ENCODE measurements at regions not wholly inside any gene's neighbourhood (a gene's known extent, or its start where the extent isn't known, plus 50 kb on each side); places are given as distances from the start of the nearest gene placed in this dataset.
"Not testable (repeated sequence)": the region's sequence is repeated elsewhere in the genome, so short reads cannot be mapped to it uniquely, and the experiment has no call there.

DNA sequence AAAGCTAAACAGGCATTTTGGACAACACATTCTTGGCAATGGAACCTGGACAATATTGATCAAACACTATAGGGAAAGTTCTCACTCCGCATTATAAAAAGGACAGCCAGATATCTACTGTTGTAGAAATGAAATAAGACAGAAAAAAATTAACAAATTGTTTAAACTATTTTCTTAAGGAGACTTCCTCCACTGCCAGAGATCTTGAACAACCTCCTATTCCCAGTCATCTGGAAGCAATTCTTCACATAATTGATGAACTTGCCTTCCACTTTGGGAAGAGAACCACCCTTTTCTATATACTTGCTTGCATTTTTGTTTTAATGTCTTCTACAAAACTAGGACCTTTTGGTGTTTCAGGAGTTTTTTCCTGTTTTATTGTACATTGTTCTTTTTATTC is 216.1 kb downstream of the CASP12 start:
- Histone ChIP-seq H3K4me3 (no peak overlapping the region), H3K4me1 (no peaks in the 10 kb centered on the region), H3K27me3 (no peaks in the 10 kb centered on the region), H3K9me3 (no peaks in the 10 kb centered on the region), H3K27ac (no peak overlapping the region), H3K36me3 (no peaks in the 10 kb centered on the region)
- ATAC-seq (ENCODE audit: low FRiP score in 2 of 2) (no peak), DNase-seq (no peak)
- TF ChIP-seq POLR2A (IDR thresholded peaks at IDR 0.05) (no peak), POLR2AphosphoS5 (IDR thresholded peaks at IDR 0.05) (no peak), EP300 (IDR thresholded peaks at IDR 0.05) (no peak)
- TF ChIP-seq, protein P1, sequence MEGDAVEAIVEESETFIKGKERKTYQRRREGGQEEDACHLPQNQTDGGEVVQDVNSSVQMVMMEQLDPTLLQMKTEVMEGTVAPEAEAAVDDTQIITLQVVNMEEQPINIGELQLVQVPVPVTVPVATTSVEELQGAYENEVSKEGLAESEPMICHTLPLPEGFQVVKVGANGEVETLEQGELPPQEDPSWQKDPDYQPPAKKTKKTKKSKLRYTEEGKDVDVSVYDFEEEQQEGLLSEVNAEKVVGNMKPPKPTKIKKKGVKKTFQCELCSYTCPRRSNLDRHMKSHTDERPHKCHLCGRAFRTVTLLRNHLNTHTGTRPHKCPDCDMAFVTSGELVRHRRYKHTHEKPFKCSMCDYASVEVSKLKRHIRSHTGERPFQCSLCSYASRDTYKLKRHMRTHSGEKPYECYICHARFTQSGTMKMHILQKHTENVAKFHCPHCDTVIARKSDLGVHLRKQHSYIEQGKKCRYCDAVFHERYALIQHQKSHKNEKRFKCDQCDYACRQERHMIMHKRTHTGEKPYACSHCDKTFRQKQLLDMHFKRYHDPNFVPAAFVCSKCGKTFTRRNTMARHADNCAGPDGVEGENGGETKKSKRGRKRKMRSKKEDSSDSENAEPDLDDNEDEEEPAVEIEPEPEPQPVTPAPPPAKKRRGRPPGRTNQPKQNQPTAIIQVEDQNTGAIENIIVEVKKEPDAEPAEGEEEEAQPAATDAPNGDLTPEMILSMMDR (IDR thresholded peaks at IDR 0.05) = no peak
- 92 to 95% methylated on average over 1 of the region's 1 CpG for WGBS, 2 donors

DNA sequence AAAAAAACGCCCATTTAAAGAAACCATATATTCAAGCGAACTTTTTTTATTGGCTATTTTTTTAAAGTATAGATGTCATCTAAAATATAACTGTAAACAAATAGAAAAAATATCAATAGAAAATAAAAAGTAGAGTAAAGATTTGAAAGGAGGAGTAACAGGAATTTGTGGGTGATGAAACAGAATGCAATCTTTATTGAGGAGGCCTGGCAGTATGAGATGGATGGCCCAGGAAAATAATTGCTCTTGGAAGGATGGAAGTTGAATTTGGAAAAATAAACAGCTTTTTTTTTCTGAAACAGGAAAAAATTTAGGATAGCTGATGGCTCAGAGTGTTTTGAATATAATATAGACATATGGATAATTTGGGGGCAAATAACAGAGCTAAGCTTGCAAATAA is 219.0 kb downstream of the CASP12 start:
- Histone ChIP-seq H3K4me3 (no peak overlapping the region), H3K9me3 (no peaks in the 10 kb centered on the region), H3K27ac (no peak overlapping the region), H3K36me3 (no peaks in the 10 kb centered on the region), H3K4me1 (no peaks in the 10 kb centered on the region), H3K27me3 (no peaks in the 10 kb centered on the region)
- DNase-seq (no peak), ATAC-seq (ENCODE audit: low FRiP score in 2 of 2) (no peak)
- WGBS, 2 donors = 91 to 96% methylated on average over 2 of the region's 2 CpGs
- TF ChIP-seq, protein P1 (IDR thresholded peaks at IDR 0.05) = no peak
- TF ChIP-seq EP300 (IDR thresholded peaks at IDR 0.05) = no peak
- no peak for TF ChIP-seq POLR2AphosphoS5 (IDR thresholded peaks at IDR 0.05)
- no peak for TF ChIP-seq POLR2A (IDR thresholded peaks at IDR 0.05)

DNA sequence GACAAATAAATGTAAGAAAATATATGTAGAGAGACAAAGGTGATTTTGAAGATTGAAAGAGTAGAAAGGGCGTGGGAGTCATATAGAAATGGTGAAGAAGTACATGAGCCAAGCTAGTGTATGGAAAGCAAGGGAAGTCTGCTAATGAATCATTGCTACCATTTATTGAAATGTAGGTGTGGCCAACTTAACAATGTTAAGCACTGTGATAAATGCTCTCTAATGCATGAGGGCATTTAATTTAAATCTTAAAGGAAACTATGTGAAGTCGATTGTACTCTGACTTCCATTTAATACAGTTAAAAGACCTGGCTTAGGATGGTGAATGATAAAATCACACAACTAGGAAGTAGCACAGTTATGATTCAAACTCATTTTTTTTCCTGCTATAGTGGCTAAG is 219.9 kb downstream of the CASP12 start:
- ATAC-seq (ENCODE audit: low FRiP score in 2 of 2) (no peak), DNase-seq (no peak)
- 71 to 82% methylated on average over 2 of the region's 2 CpGs for WGBS, 2 donors
- H3K36me3 ChIP-seq = no peaks in the 10 kb centered on the region
- H3K27me3 ChIP-seq = no peaks in the 10 kb centered on the region
- no peaks in the 10 kb centered on the region for H3K4me1 ChIP-seq
- H3K9me3 ChIP-seq = no peaks in the 10 kb centered on the region
- no peak overlapping the region for H3K27ac ChIP-seq
- TF ChIP-seq EP300 (IDR thresholded peaks at IDR 0.05) (no peak), POLR2AphosphoS5 (IDR thresholded peaks at IDR 0.05) (no peak), POLR2A (IDR thresholded peaks at IDR 0.05) (no peak)
- TF ChIP-seq, protein P1 (IDR thresholded peaks at IDR 0.05) = no peak
- no peak overlapping the region for H3K4me3 ChIP-seq

- DNase-seq; H3K27me3 ChIP-seq; ATAC-seq (ENCODE audit: low FRiP score in 2 of 2); H3K27ac ChIP-seq; H3K9me3 ChIP-seq; H3K36me3 ChIP-seq; H3K4me1 ChIP-seq; H3K4me3 ChIP-seq: not testable (repeated sequence)
- 88 to 95% methylated on average over 1 of the region's 3 CpGs for WGBS, 2 donors
Measured at GRCh38 chr11:104677069-104677468, 221.2 kb downstream of the CASP12 start.

DNA sequence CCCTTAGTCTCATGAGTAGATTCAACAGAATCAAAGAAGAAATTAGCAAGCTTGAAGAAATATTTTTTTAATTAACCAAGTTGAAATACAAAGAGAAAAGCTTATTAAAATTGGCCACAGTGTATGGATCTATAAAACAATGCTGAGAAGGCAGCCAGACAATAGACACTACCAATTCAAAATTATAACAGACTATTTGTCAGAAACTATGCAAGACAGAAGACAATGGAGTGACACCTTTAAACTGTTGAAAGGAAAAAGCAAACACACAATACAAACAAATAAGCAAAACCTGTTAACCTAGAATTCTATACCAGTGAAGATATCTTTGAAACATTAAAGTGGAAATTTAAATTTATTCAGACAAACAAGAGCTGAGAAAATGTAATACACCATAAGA is 225.4 kb downstream of the CASP12 start:
- Histone ChIP-seq H3K36me3 (no peaks in the 10 kb centered on the region), H3K27me3 (no peaks in the 10 kb centered on the region), H3K27ac (no peak overlapping the region), H3K4me3 (no peak overlapping the region), H3K9me3 (no peaks in the 10 kb centered on the region), H3K4me1 (no peaks in the 10 kb centered on the region)
- DNase-seq = no peak
- no peak for ATAC-seq (ENCODE audit: low FRiP score in 2 of 2)
- TF ChIP-seq POLR2A (IDR thresholded peaks at IDR 0.05) = no peak

DNA sequence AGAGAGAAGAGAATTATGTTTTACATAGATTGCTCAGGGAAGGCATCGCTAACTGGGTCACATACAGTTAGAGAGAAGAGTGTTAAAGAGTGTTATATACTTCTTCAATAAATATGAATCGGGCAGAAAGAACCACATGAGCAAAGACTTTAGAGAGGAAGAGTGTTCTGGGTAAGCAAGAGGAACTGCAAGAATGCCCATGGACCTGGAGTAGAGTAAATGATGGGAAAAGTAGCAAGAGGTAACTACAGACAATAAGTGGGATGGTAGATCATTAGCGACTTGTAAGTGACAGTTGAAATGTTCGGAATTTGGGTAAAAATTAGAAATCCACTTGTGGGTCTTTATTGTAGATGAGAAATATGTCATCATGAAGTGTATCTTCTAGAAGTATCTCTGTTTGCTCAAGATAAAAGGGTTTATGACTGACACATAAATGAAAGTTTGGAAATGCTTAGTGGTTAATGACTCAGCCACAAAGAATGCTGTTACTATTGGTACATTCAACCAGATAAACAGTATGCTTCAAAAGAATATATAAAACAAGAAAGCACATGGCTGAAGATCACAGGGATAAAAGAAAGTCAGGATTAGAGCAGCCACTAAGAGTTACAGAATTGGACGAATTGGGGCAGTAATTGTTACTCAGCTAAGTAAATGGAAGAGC is 229.3 kb downstream of the CASP12 start:
- Histone ChIP-seq H3K27me3 (no peaks in the 10 kb centered on the region), H3K9me3 (no peaks in the 10 kb centered on the region), H3K4me1 (peaks cover 0 to 7% (median 1%) of the 10 kb centered on the region in 4 donors), H3K27ac (no peak overlapping the region), H3K4me3 (no peak overlapping the region), H3K36me3 (no peaks in the 10 kb centered on the region)
- no peak for TF ChIP-seq POLR2AphosphoS5 (IDR thresholded peaks at IDR 0.05)
- no peak for TF ChIP-seq POLR2A (IDR thresholded peaks at IDR 0.05)
- no peak for TF ChIP-seq EP300 (IDR thresholded peaks at IDR 0.05)
- TF ChIP-seq, protein P1 (IDR thresholded peaks at IDR 0.05) = no peak
- ATAC-seq (ENCODE audit: low FRiP score in 2 of 2) (no peak), DNase-seq (no peak)
- WGBS, 2 donors = 63 to 66% methylated on average over 5 of the region's 5 CpGs

All from upper lobe of left lung (tissue), 6 donors.